Suprapubic skin (tissue), 4 donors: ENCODE measurements at regions not wholly inside any gene's neighbourhood (a gene's known extent, or its start where the extent isn't known, plus 50 kb on each side); places are given as distances from the start of the nearest gene placed in this dataset.
"Not testable (repeated sequence)": the region's sequence is repeated elsewhere in the genome, so short reads cannot be mapped to it uniquely, and the experiment has no call there.

ENCODE experiments used
- DNase-seq, 2 donors: peaks; one replicate each; pipeline ENCODE4 v3.0.0-alpha.2; 2019; ENCODE audit warnings: low spot score in 2 of 2
- H3K27ac ChIP-seq: fragments of 200-600 bp; sonication (generic); one replicate; pipeline ENCODE4 v1.5.1; 2019
- H3K27me3 ChIP-seq: fragments of 200-600 bp; sonication (generic); one replicate; pipeline ENCODE4 v1.5.1; 2019
- H3K36me3 ChIP-seq: fragments of 200-600 bp; sonication (generic); one replicate; pipeline ENCODE4 v1.5.1; 2019
- H3K4me1 ChIP-seq: fragments of 200-600 bp; sonication (generic); one replicate; pipeline ENCODE4 v1.5.1; 2019
- H3K4me3 ChIP-seq: fragments of 200-600 bp; sonication (generic); one replicate; pipeline ENCODE4 v1.5.1; 2019; ENCODE audit warnings: mild to moderate bottlenecking
- H3K9me3 ChIP-seq: fragments of 200-600 bp; sonication (generic); one replicate; pipeline ENCODE4 v1.5.1; 2019
- CTCF ChIP-seq, 2 donors: fragments of 200-600 bp in 1 of 2; fragments of 450-650 bp in 1 of 2; sonication (generic) in 1 of 2; IDR thresholded peaks; one replicate each; pipeline ENCODE4 v1.5.1; 2016 to 2019; ENCODE audit warnings: antibody characterized with exemption in 2 of 2, mild to moderate bottlenecking in 1 of 2, moderate library complexity in 1 of 2
- EP300 ChIP-seq: sonication (generic); formaldehyde crosslinking; IDR thresholded peaks from one replicate; pipeline ENCODE4 v1.6.1; 2017; ENCODE audit warnings: antibody characterized with exemption
- POLR2A ChIP-seq, 2 donors: fragments of 450-650 bp; IDR thresholded peaks; one replicate each; pipeline ENCODE4 v1.6.1; 2017; ENCODE audit warnings: antibody characterized with exemption in 2 of 2, mild to moderate bottlenecking in 2 of 2, moderate library complexity in 2 of 2
- POLR2AphosphoS5 ChIP-seq, 3 donors: sonication (generic); formaldehyde crosslinking; IDR thresholded peaks; one replicate each; pipeline ENCODE4 v1.6.1; 2017; ENCODE audit warnings: antibody characterized with exemption in 3 of 3
- WGBS: methylation state at CpG from one replicate; pipeline ENCODE4 v1.1.5; 2018; 5-methylcytosine and 5-hydroxymethylcytosine counted together

GRCh38 chr3:83230376-83230775 is 1468.9 kb upstream of the GBE1 start:
- 54% methylated on average over 1 of the region's 1 CpG for WGBS
- no peak overlapping the region for H3K27ac ChIP-seq
- no peak for TF ChIP-seq EP300
- TF ChIP-seq CTCF (IDR thresholded peaks at IDR 0.05) = no peak
- no peak for TF ChIP-seq POLR2A (IDR thresholded peaks at IDR 0.05)
- no peak for TF ChIP-seq POLR2AphosphoS5 (IDR thresholded peaks at IDR 0.05)
- H3K9me3 ChIP-seq = no peaks in the 10 kb centered on the region
- no peaks in the 10 kb centered on the region for H3K4me1 ChIP-seq
- H3K4me3 ChIP-seq = no peak overlapping the region
- H3K36me3 ChIP-seq = no peaks in the 10 kb centered on the region
- H3K27me3 ChIP-seq = no peaks in the 10 kb centered on the region
- DNase-seq = no peak

GRCh38 chr3:83226751-83227150 is 1465.3 kb upstream of the GBE1 start:
- WGBS = 91% methylated on average over 3 of the region's 3 CpGs
- no peaks in the 10 kb centered on the region for H3K4me1 ChIP-seq
- no peak overlapping the region for H3K27ac ChIP-seq
- no peak for DNase-seq
- H3K36me3 ChIP-seq = no peaks in the 10 kb centered on the region
- no peak overlapping the region for H3K4me3 ChIP-seq
- no peak for TF ChIP-seq EP300
- TF ChIP-seq POLR2A (IDR thresholded peaks at IDR 0.05) = no peak
- no peak for TF ChIP-seq CTCF (IDR thresholded peaks at IDR 0.05)
- TF ChIP-seq POLR2AphosphoS5 (IDR thresholded peaks at IDR 0.05) = no peak
- no peaks in the 10 kb centered on the region for H3K27me3 ChIP-seq
- H3K9me3 ChIP-seq = no peaks in the 10 kb centered on the region

GRCh38 chr3:83224101-83224868 is 1462.8 kb upstream of the GBE1 start:
- Histone ChIP-seq H3K36me3 (no peaks in the 10 kb centered on the region), H3K9me3 (no peaks in the 10 kb centered on the region), H3K4me3 (no peak overlapping the region), H3K27me3 (no peaks in the 10 kb centered on the region), H3K27ac (no peak overlapping the region), H3K4me1 (no peaks in the 10 kb centered on the region)
- DNase-seq = no peak
- TF ChIP-seq CTCF (IDR thresholded peaks at IDR 0.05) = no peak
- TF ChIP-seq POLR2AphosphoS5 (IDR thresholded peaks at IDR 0.05) = no peak
- TF ChIP-seq POLR2A (IDR thresholded peaks at IDR 0.05) = no peak
- TF ChIP-seq EP300 = no peak
- WGBS = 38% methylated on average over 5 of the region's 5 CpGs

GRCh38 chr3:83218383-83219200 is 1457.1 kb upstream of the GBE1 start:
- WGBS = 57% methylated on average over 9 of the region's 14 CpGs
- DNase-seq = peak in 1 of 2 donors; percentile 59
- Histone ChIP-seq H3K27ac (no peak overlapping the region), H3K9me3 (no peaks in the 10 kb centered on the region), H3K36me3 (no peaks in the 10 kb centered on the region), H3K4me3 (no peak overlapping the region), H3K4me1 (no peaks in the 10 kb centered on the region), H3K27me3 (no peaks in the 10 kb centered on the region)
- TF ChIP-seq CTCF (IDR thresholded peaks at IDR 0.05) (no peak), POLR2A (IDR thresholded peaks at IDR 0.05) (no peak), POLR2AphosphoS5 (IDR thresholded peaks at IDR 0.05) (no peak), EP300 (no peak)

GRCh38 chr3:83217595-83218118 is 1456.2 kb upstream of the GBE1 start:
- H3K4me3 ChIP-seq, H3K4me1 ChIP-seq, H3K27me3 ChIP-seq, H3K36me3 ChIP-seq, H3K27ac ChIP-seq, H3K9me3 ChIP-seq: not testable (repeated sequence)
- WGBS = 100% methylated on average over 5 of the region's 41 CpGs
- DNase-seq = peak in 1 of 2 donors; percentile 58
